B cell (primary cell): ENCODE measurements at regions not wholly inside any gene's neighbourhood (a gene's known extent, or its start where the extent isn't known, plus 50 kb on each side); places are given as distances from the start of the nearest gene placed in this dataset.

ENCODE experiments used
- ATAC-seq: fragments of 200-7000 bp; cut with Tn5 transposase; one replicate; pipeline ENCODE4 v1.10.0; 2021; ENCODE audit warnings: low read depth, mild to moderate bottlenecking, moderate number of reproducible peaks, moderate library complexity
- CTCF ChIA-PET: fragments of 350-600 bp; sonication (Branson Sonifier 250); formaldehyde crosslinking; loops from one replicate; lab custom pipeline; 2021; ENCODE audit warnings: antibody characterized with exemption, inconsistent platforms; lab: Charles Lee
- POLR2A ChIA-PET: fragments of 350-600 bp; sonication (Branson Sonifier 250); formaldehyde crosslinking; loops from one replicate; lab custom pipeline; 2021; ENCODE audit warnings: antibody characterized with exemption; lab: Charles Lee
- DNase-seq: peaks from one replicate; pipeline ENCODE4 v3.0.0; 2013
- H2AFZ ChIP-seq: 2 replicates; pipeline ENCODE4 v1.6.1; 2012; ENCODE audit warnings: mild to moderate bottlenecking, low read depth, low read length; ENCODE audit not compliant: insufficient read depth, poor library complexity, severe bottlenecking
- H3K27ac ChIP-seq, 2 donors: 1 replicate in 1 of 2; 2 replicates in 1 of 2; pipeline ENCODE4 v1.5.1; 2012 to 2013; ENCODE audit warnings: low read length in 2 of 2, mild to moderate bottlenecking in 2 of 2, moderate library complexity in 1 of 2
- H3K27me3 ChIP-seq, 4 experiments: fragments of 200-600 bp in 1 of 4; sonication (generic) in 1 of 4; replicated peaks in 1 of 4; 1 replicate in 2 of 4; 2 replicates in 2 of 4; pipeline versions ENCODE4 v1.6.1 to v1.7.0; 2013 to 2016; ENCODE audit warnings: low read length in 3 of 4, mild to moderate bottlenecking in 2 of 4, mixed read lengths in 1 of 4, moderate library complexity in 1 of 4; ENCODE audit not compliant: insufficient read depth in 4 of 4, control insufficient read depth in 3 of 4; ENCODE audit errors: control extremely low read depth in 1 of 4
- H3K36me3 ChIP-seq, 2 experiments: replicated peaks in 1 of 2; 1 replicate in 1 of 2; 2 replicates in 1 of 2; pipeline versions ENCODE4 v1.6.1 to v1.7.1; 2013; ENCODE audit warnings: low read length in 1 of 2; ENCODE audit not compliant: insufficient read depth in 2 of 2, control insufficient read depth in 1 of 2; ENCODE audit errors: control extremely low read depth in 1 of 2, extremely low read depth in 1 of 2
- H3K4me1 ChIP-seq, 2 donors: fragments of 200-600 bp in 1 of 2; sonication (generic) in 1 of 2; 1 replicate in 1 of 2; 2 replicates in 1 of 2; pipeline versions ENCODE4 v1.5.1 to v1.6.1; 2013 to 2017; ENCODE audit warnings: low read length in 2 of 2; ENCODE audit not compliant: control insufficient read depth in 2 of 2, insufficient read depth in 2 of 2
- H3K4me2 ChIP-seq: replicated peaks from 2 replicates; pipeline ENCODE3; 2012; ENCODE audit warnings: mild to moderate bottlenecking, low read depth, low read length; ENCODE audit not compliant: poor library complexity, severe bottlenecking
- H3K4me3 ChIP-seq, 5 experiments: fragments of 200-600 bp in 1 of 5; sonication (generic) in 1 of 5; 1 replicate in 3 of 5; 2 replicates in 2 of 5; pipeline versions ENCODE4 v1.5.1 to v1.7.0; 2011 to 2016; ENCODE audit warnings: low read length in 4 of 5, mild to moderate bottlenecking in 4 of 5, low read depth in 2 of 5, control low read depth in 1 of 5, moderate library complexity in 1 of 5; ENCODE audit not compliant: insufficient read depth in 1 of 5; ENCODE audit errors: control extremely low read depth in 1 of 5, extremely low read depth in 1 of 5
- H3K79me2 ChIP-seq: fragments of 200-600 bp; sonication (generic); one replicate; pipeline ENCODE4 v1.6.0; 2016; ENCODE audit warnings: low read length; ENCODE audit not compliant: control insufficient read depth, insufficient read depth
- H3K9ac ChIP-seq: fragments of 200-600 bp; sonication (generic); 2 replicates; pipeline ENCODE4 v1.6.1; 2017; ENCODE audit warnings: mild to moderate bottlenecking, low read length, moderate library complexity
- H3K9me3 ChIP-seq, 3 donors: one replicate each; pipeline versions ENCODE4 v1.6.1 to v1.7.1; 2013; ENCODE audit warnings: low read length in 2 of 3; ENCODE audit not compliant: control insufficient read depth in 2 of 3, insufficient read depth in 1 of 3; ENCODE audit errors: control extremely low read depth in 1 of 3
- H4K20me1 ChIP-seq: 2 replicates; pipeline ENCODE4 v1.6.0; 2012; ENCODE audit warnings: mild to moderate bottlenecking, low read length; ENCODE audit not compliant: insufficient read depth, control insufficient read depth, poor library complexity, severe bottlenecking
- H3K27ac Mint-ChIP-seq: one replicate; pipeline ENCODE4 v1.8.0; 2021; ENCODE audit warnings: mixed read lengths
- H3K27me3 Mint-ChIP-seq: one replicate; pipeline ENCODE4 v1.8.0; 2021; ENCODE audit warnings: mixed read lengths
- H3K4me1 Mint-ChIP-seq: one replicate; pipeline ENCODE4 v1.8.0; 2021; ENCODE audit warnings: mixed read lengths
- H3K4me3 Mint-ChIP-seq: one replicate; pipeline ENCODE4 v1.8.0; 2021; ENCODE audit warnings: mixed read lengths
- H3K9me3 Mint-ChIP-seq: one replicate; pipeline ENCODE4 v1.8.0; 2022; ENCODE audit warnings: mixed read lengths; ENCODE audit not compliant: insufficient read depth
- CTCF ChIP-seq: fragments of 200-600 bp; IDR thresholded peaks from one replicate; pipeline ENCODE4 v1.8.0; 2022; ENCODE audit warnings: antibody characterized with exemption, mild to moderate bottlenecking
- EZH2 ChIP-seq: IDR thresholded peaks from 2 replicates; pipeline ENCODE4 v1.6.1; 2012; ENCODE audit warnings: borderline replicate concordance, low read depth, mild to moderate bottlenecking, moderate library complexity, low read length; ENCODE audit not compliant: insufficient read depth, poor library complexity, severe bottlenecking
- WGBS: methylation state at CpG from one replicate; pipeline ENCODE4 v1.1.5; 2013; ENCODE audit warnings: missing lambda C conversion rate; ENCODE audit not compliant: insufficient coverage; 5-methylcytosine and 5-hydroxymethylcytosine counted together
- intact Hi-C: fragments of 100-400 bp; cut with micrococcal nuclease; formaldehyde crosslinking; loops from one replicate; pipeline ENCODE4 v1.10.0; 2022

GRCh38 chr9:90330231-90330630 is 312.4 kb downstream of the DIRAS2 start:
- intact Hi-C loops: no loop called here
- peaks cover 54% of the 10 kb centered on the region for H3K27me3 Mint-ChIP-seq
- no peak overlapping the region for H3K27ac ChIP-seq

More at GRCh38 chr9:90330231-90330630, 312.4 kb downstream of the DIRAS2 start:
- no peaks in the 10 kb centered on the region for H3K9me3 ChIP-seq
- H3K36me3 ChIP-seq: no peaks in the 10 kb centered on the region
- H3K4me2 ChIP-seq: no peak overlapping the region
- H3K4me3 Mint-ChIP-seq: no peak overlapping the region
- ChIA-PET CTCF (no interaction called here), POLR2A (no interaction called here)
- H3K4me3 ChIP-seq: no peak overlapping the region
- no peak overlapping the region for H3K9ac ChIP-seq
- H3K27me3 ChIP-seq: peaks cover 0 to 16% (median 2%) of the 10 kb centered on the region in 4 experiments
- no peaks in the 10 kb centered on the region for H3K9me3 Mint-ChIP-seq
- no peak overlapping the region for H2AFZ ChIP-seq
- H3K79me2 ChIP-seq: no peaks in the 10 kb centered on the region
- H3K27ac Mint-ChIP-seq: no peak overlapping the region
- H3K4me1 Mint-ChIP-seq: no peaks in the 10 kb centered on the region
- 75% methylated on average over 2 of the region's 3 CpGs for WGBS
- DNase-seq (no peak), ATAC-seq (no peak)
- TF ChIP-seq EZH2 (no peak), CTCF (no peak)
- H4K20me1 ChIP-seq: no peaks in the 10 kb centered on the region
- H3K4me1 ChIP-seq: no peaks in the 10 kb centered on the region
